IPS DF 6.9 (cell line): ENCODE measurements at regions not wholly inside any gene's neighbourhood (a gene's known extent, or its start where the extent isn't known, plus 50 kb on each side); places are given as distances from the start of the nearest gene placed in this dataset.
"Not testable (repeated sequence)": the region's sequence is repeated elsewhere in the genome, so short reads cannot be mapped to it uniquely, and the experiment has no call there.

Experiments
- DNase-seq: peaks from one replicate; pipeline ENCODE4 v3.0.0-alpha.2; 2013; ENCODE audit warnings: low read depth, low spot score
- H3K27ac ChIP-seq: one replicate; pipeline ENCODE4 v1.5.1; 2013; ENCODE audit warnings: low read length, control low read depth
- H3K27me3 ChIP-seq: 2 replicates; pipeline ENCODE4 v1.6.1; 2013; ENCODE audit warnings: mild to moderate bottlenecking, low read length; ENCODE audit not compliant: control insufficient read depth, insufficient read depth
- H3K36me3 ChIP-seq: 2 replicates; pipeline ENCODE4 v1.6.1; 2013; ENCODE audit warnings: low read length; ENCODE audit not compliant: control insufficient read depth, insufficient read depth
- H3K4me1 ChIP-seq: 2 replicates; pipeline ENCODE4 v1.6.1; 2013; ENCODE audit warnings: low read length; ENCODE audit not compliant: control insufficient read depth, insufficient read depth
- H3K4me3 ChIP-seq: 2 replicates; pipeline ENCODE4 v1.5.1; 2013; ENCODE audit warnings: mild to moderate bottlenecking, low read length
- H3K9me3 ChIP-seq: 2 replicates; pipeline ENCODE4 v1.6.1; 2013; ENCODE audit warnings: low read length, inconsistent platforms; ENCODE audit not compliant: control insufficient read depth, insufficient read depth
- WGBS: extraction: QIAGEN DNeasy Blood & Tissue Kit; methylation state at CpG from one replicate; pipeline ENCODE4 v1.1.7; 2013; ENCODE audit warnings: mixed read lengths, missing lambda C conversion rate; ENCODE audit not compliant: insufficient read length, insufficient coverage; 5-methylcytosine and 5-hydroxymethylcytosine counted together

GRCh38 chr3:117056946-117057345 is 347.4 kb downstream of the TUSC7 start:
- H3K27me3 ChIP-seq, H3K9me3 ChIP-seq, H3K27ac ChIP-seq, H3K4me1 ChIP-seq, H3K36me3 ChIP-seq, DNase-seq, H3K4me3 ChIP-seq: not testable (repeated sequence)
- no CpG with 5 or more reads among the region's 5 CpGs for WGBS

- DNase-seq: no peak
- Histone ChIP-seq H3K9me3 (no peaks in the 10 kb centered on the region), H3K36me3 (no peaks in the 10 kb centered on the region), H3K4me1 (no peaks in the 10 kb centered on the region), H3K4me3 (no peak overlapping the region), H3K27ac (no peak overlapping the region), H3K27me3 (no peaks in the 10 kb centered on the region)
- WGBS: no CpG with 5 or more reads among the region's 6 CpGs
Measured at GRCh38 chr3:117059067-117059955, 349.7 kb downstream of the TUSC7 start.

- DNase-seq: no peak
- Histone ChIP-seq H3K4me3 (no peak overlapping the region), H3K27me3 (no peaks in the 10 kb centered on the region), H3K36me3 (no peaks in the 10 kb centered on the region), H3K9me3 (no peaks in the 10 kb centered on the region), H3K4me1 (no peaks in the 10 kb centered on the region), H3K27ac (no peak overlapping the region)
- WGBS: no CpG with 5 or more reads among the region's 3 CpGs
Measured at GRCh38 chr3:117059956-117060270, 350.3 kb downstream of the TUSC7 start.

- Histone ChIP-seq H3K36me3 (no peaks in the 10 kb centered on the region), H3K4me3 (no peak overlapping the region), H3K4me1 (no peaks in the 10 kb centered on the region; the same call in 1 of the 2 replicates), H3K27me3 (no peaks in the 10 kb centered on the region), H3K27ac (no peak overlapping the region), H3K9me3 (no peaks in the 10 kb centered on the region)
- no peak for DNase-seq
- WGBS: no CpG with 5 or more reads among the region's 1 CpG
Measured at GRCh38 chr3:117063930-117064329, 354.4 kb downstream of the TUSC7 start.

GRCh38 chr3:117068301-117068700 is 358.7 kb downstream of the TUSC7 start:
- WGBS: no CpG with 5 or more reads among the region's 2 CpGs
- no peak for DNase-seq
- Histone ChIP-seq H3K36me3 (no peaks in the 10 kb centered on the region), H3K4me3 (no peak overlapping the region), H3K4me1 (no peaks in the 10 kb centered on the region; the same call in 1 of the 2 replicates), H3K27ac (no peak overlapping the region), H3K27me3 (no peaks in the 10 kb centered on the region), H3K9me3 (no peaks in the 10 kb centered on the region)

GRCh38 chr3:117074826-117075225 is 365.2 kb downstream of the TUSC7 start:
- Histone ChIP-seq H3K27me3 (no peaks in the 10 kb centered on the region), H3K36me3 (no peaks in the 10 kb centered on the region), H3K9me3 (no peaks in the 10 kb centered on the region), H3K4me1 (no peaks in the 10 kb centered on the region), H3K27ac (no peak overlapping the region), H3K4me3 (no peak overlapping the region)
- WGBS: 100% methylated on average over 1 of the region's 3 CpGs
- no peak for DNase-seq

DNA sequence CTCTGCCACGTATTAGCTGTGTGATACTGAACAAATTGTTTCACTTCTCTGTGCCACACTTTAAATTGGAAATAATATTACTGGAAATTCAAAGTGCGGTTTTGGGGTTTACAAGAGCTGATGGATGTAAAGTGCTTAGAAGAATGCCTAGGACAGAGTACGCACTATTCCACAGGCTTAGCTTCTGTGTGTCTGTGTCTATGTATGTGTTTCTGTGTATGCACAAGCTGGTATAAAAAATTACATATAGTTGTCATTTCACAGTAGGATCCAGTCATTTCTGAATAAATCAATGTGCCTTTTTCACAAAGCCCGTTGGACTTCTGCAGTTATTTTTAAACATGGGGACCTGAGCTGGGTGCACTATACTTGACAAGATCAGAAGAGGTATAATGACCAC is 370.4 kb downstream of the TUSC7 start:
- Histone ChIP-seq H3K27me3 (no peaks in the 10 kb centered on the region), H3K4me3 (no peak overlapping the region), H3K27ac (no peak overlapping the region), H3K36me3 (no peaks in the 10 kb centered on the region), H3K9me3 (no peaks in the 10 kb centered on the region), H3K4me1 (no peaks in the 10 kb centered on the region)
- WGBS: no CpG with 5 or more reads among the region's 4 CpGs
- no peak for DNase-seq

DNA sequence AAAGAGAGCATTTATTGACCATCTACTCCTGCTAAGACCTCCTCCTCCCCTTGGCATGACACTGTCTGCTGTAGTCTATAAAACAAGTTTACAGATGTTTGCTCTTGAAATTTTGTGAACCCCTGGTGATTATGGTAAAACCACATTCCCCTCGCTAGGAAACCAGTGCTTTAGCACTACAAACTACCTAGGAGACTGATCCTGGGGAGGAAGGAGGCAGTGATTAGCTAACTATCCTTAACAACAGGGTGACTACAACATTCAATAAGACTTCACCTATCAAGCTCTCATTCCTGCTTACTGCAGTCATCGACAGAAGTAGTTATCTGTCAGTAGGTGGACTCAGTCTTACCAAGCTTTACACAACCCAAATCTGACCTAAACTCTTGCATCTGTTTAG is 371.3 kb downstream of the TUSC7 start:
- no CpG with 5 or more reads among the region's 2 CpGs for WGBS
- H3K4me3 ChIP-seq: no peak overlapping the region
- no peaks in the 10 kb centered on the region for H3K36me3 ChIP-seq
- no peak for DNase-seq
- H3K9me3 ChIP-seq: no peaks in the 10 kb centered on the region
- no peak overlapping the region for H3K27ac ChIP-seq
- H3K4me1 ChIP-seq: no peaks in the 10 kb centered on the region
- no peaks in the 10 kb centered on the region for H3K27me3 ChIP-seq

- Histone ChIP-seq H3K4me3 (no peak overlapping the region), H3K36me3 (no peaks in the 10 kb centered on the region), H3K4me1 (no peaks in the 10 kb centered on the region), H3K9me3 (no peaks in the 10 kb centered on the region), H3K27ac (no peak overlapping the region), H3K27me3 (no peaks in the 10 kb centered on the region)
- no peak for DNase-seq
- WGBS: no CpG with 5 or more reads among the region's 3 CpGs
Measured at GRCh38 chr3:117084277-117084676, 374.7 kb downstream of the TUSC7 start.

GRCh38 chr3:117084739-117085270 is 375.2 kb downstream of the TUSC7 start:
- no CpG with 5 or more reads among the region's 3 CpGs for WGBS
- H3K9me3 ChIP-seq: no peaks in the 10 kb centered on the region
- no peaks in the 10 kb centered on the region for H3K27me3 ChIP-seq
- no peaks in the 10 kb centered on the region for H3K4me1 ChIP-seq
- H3K36me3 ChIP-seq: no peaks in the 10 kb centered on the region
- H3K4me3 ChIP-seq: no peak overlapping the region
- no peak for DNase-seq
- no peak overlapping the region for H3K27ac ChIP-seq

- no CpG with 5 or more reads among the region's 1 CpG for WGBS
- H3K4me3 ChIP-seq: no peak overlapping the region
- no peaks in the 10 kb centered on the region for H3K27me3 ChIP-seq
- DNase-seq: no peak
- no peaks in the 10 kb centered on the region for H3K36me3 ChIP-seq
- no peaks in the 10 kb centered on the region for H3K4me1 ChIP-seq
- H3K27ac ChIP-seq: no peak overlapping the region
- H3K9me3 ChIP-seq: no peaks in the 10 kb centered on the region
Measured at GRCh38 chr3:117091676-117092075, 382.1 kb downstream of the TUSC7 start.
